H9 (cell line): ENCODE measurements at regions not wholly inside any gene's neighbourhood (a gene's known extent, or its start where the extent isn't known, plus 50 kb on each side); places are given as distances from the start of the nearest gene placed in this dataset.

Source experiments
- DNase-seq: peaks from one replicate; pipeline ENCODE4 v3.0.0-alpha.2; 2017
- H2AFZ ChIP-seq: one replicate; pipeline ENCODE4 v1.6.1; 2013; ENCODE audit warnings: mild to moderate bottlenecking, low read length, control low read depth, moderate library complexity
- H2AK5ac ChIP-seq: 2 replicates; pipeline ENCODE4 v1.6.1; 2013; ENCODE audit warnings: low read length, control low read depth, mixed read lengths; ENCODE audit not compliant: insufficient read length
- H2BK120ac ChIP-seq: one replicate; pipeline ENCODE4 v1.6.1; 2013; ENCODE audit warnings: low read depth, mild to moderate bottlenecking, low read length, control low read depth, inconsistent platforms; ENCODE audit not compliant: poor library complexity, severe bottlenecking
- H2BK12ac ChIP-seq: 2 replicates; pipeline ENCODE4 v1.6.1; 2013; ENCODE audit warnings: low read length, control low read depth, mixed read lengths, low read depth; ENCODE audit not compliant: insufficient read length
- H2BK15ac ChIP-seq: 2 replicates; pipeline ENCODE4 v1.6.1; 2013; ENCODE audit warnings: low read depth, low read length, control low read depth
- H2BK20ac ChIP-seq: one replicate; pipeline ENCODE4 v1.6.1; 2013; ENCODE audit warnings: low read depth, mild to moderate bottlenecking, low read length, control low read depth, inconsistent platforms; ENCODE audit not compliant: poor library complexity, severe bottlenecking
- H2BK5ac ChIP-seq: 2 replicates; pipeline ENCODE4 v1.6.1; 2013; ENCODE audit warnings: low read length, control low read depth, mixed read lengths; ENCODE audit not compliant: insufficient read length
- H3K14ac ChIP-seq: 2 replicates; pipeline ENCODE4 v1.6.1; 2013; ENCODE audit warnings: low read length, control low read depth; ENCODE audit not compliant: insufficient read depth
- H3K18ac ChIP-seq: 2 replicates; pipeline ENCODE4 v1.6.1; 2013; ENCODE audit warnings: low read depth, mild to moderate bottlenecking, mixed read lengths, low read length, control low read depth; ENCODE audit not compliant: insufficient read length
- H3K23ac ChIP-seq: 2 replicates; pipeline ENCODE4 v1.6.1; 2013; ENCODE audit warnings: low read length, control low read depth, mixed read lengths, low read depth; ENCODE audit not compliant: insufficient read length
- H3K23me2 ChIP-seq: 2 replicates; pipeline ENCODE4 v1.6.1; 2013; ENCODE audit warnings: low read depth, mild to moderate bottlenecking, mixed read lengths, low read length, control low read depth; ENCODE audit not compliant: insufficient read length, poor library complexity, severe bottlenecking
- H3K27ac ChIP-seq: 2 replicates; pipeline ENCODE4 v1.5.1; 2013; ENCODE audit warnings: low read length, control low read depth, mixed read lengths, low read depth; ENCODE audit not compliant: insufficient read length
- H3K27me3 ChIP-seq: 2 replicates; pipeline ENCODE4 v1.6.1; 2013; ENCODE audit warnings: low read length, control low read depth, inconsistent platforms; ENCODE audit not compliant: insufficient read depth
- H3K4ac ChIP-seq: 2 replicates; pipeline ENCODE4 v1.6.1; 2013; ENCODE audit warnings: low read depth, mild to moderate bottlenecking, control low read depth, inconsistent platforms, low read length, moderate library complexity
- H3K4me1 ChIP-seq: 2 replicates; pipeline ENCODE4 v1.6.1; 2013; ENCODE audit warnings: low read length, control low read depth, inconsistent platforms; ENCODE audit not compliant: insufficient read depth
- H3K4me2 ChIP-seq: 2 replicates; pipeline ENCODE4 v1.6.1; 2013; ENCODE audit warnings: low read length, control low read depth, mixed read lengths; ENCODE audit not compliant: insufficient read length, insufficient read depth
- H3K56ac ChIP-seq: 2 replicates; pipeline ENCODE4 v1.6.1; 2013; ENCODE audit warnings: low read depth, mild to moderate bottlenecking, mixed read lengths, low read length, control low read depth; ENCODE audit not compliant: insufficient read length
- H3K79me1 ChIP-seq: 2 replicates; pipeline ENCODE4 v1.6.1; 2013; ENCODE audit warnings: low read depth, mild to moderate bottlenecking, moderate library complexity, low read length, control low read depth, inconsistent platforms; ENCODE audit not compliant: insufficient read depth, poor library complexity, severe bottlenecking
- H3K79me2 ChIP-seq: 2 replicates; pipeline ENCODE4 v1.6.1; 2013; ENCODE audit warnings: low read length, control low read depth, inconsistent platforms; ENCODE audit not compliant: insufficient read depth
- H3K9ac ChIP-seq: 2 replicates; pipeline ENCODE4 v1.6.1; 2013; ENCODE audit warnings: low read length, control low read depth, mixed read lengths; ENCODE audit not compliant: insufficient read length; ENCODE audit errors: extremely low read depth
- H3K9me3 ChIP-seq: one replicate; pipeline ENCODE4 v1.6.1; 2013; ENCODE audit warnings: low read depth, low read length, inconsistent platforms; ENCODE audit not compliant: control insufficient read depth
- H3T11ph ChIP-seq: one replicate; pipeline ENCODE4 v1.6.1; 2013; ENCODE audit warnings: mild to moderate bottlenecking, low read length, control low read depth, inconsistent platforms
- H4K20me1 ChIP-seq: one replicate; pipeline ENCODE4 v1.6.1; 2013; ENCODE audit not compliant: control insufficient read depth, insufficient read length, insufficient read depth
- H4K5ac ChIP-seq: 2 replicates; pipeline ENCODE4 v1.6.1; 2013; ENCODE audit warnings: low read depth, mild to moderate bottlenecking, mixed read lengths, low read length, control low read depth; ENCODE audit not compliant: insufficient read length
- H4K8ac ChIP-seq: replicated peaks from 2 replicates; pipeline ENCODE4 v1.6.1; 2013; ENCODE audit warnings: low read length, control low read depth, mixed read lengths, low read depth; ENCODE audit not compliant: insufficient read length
- H4K91ac ChIP-seq: 2 replicates; pipeline ENCODE4 v1.6.1; 2013; ENCODE audit warnings: low read depth, mild to moderate bottlenecking, moderate library complexity, mixed read lengths, low read length, control low read depth; ENCODE audit not compliant: insufficient read length
- H3K27ac Mint-ChIP-seq, 3 experiments: 2 replicates in 2 of 3; 3 replicates in 1 of 3; pipeline ENCODE4 v1.8.0; 2020 to 2021; ENCODE audit warnings: mixed read lengths in 3 of 3, mild to moderate bottlenecking in 1 of 3, moderate library complexity in 1 of 3
- H3K27me3 Mint-ChIP-seq: 2 replicates; pipeline ENCODE4 v1.8.0; 2021; ENCODE audit warnings: low read depth, mild to moderate bottlenecking, moderate library complexity, mixed read lengths
- H3K36me3 Mint-ChIP-seq, 3 experiments: 2 replicates in 2 of 3; 3 replicates in 1 of 3; pipeline ENCODE4 v1.8.0; 2020 to 2021; ENCODE audit warnings: low read depth in 3 of 3, mixed read lengths in 3 of 3; ENCODE audit not compliant: insufficient read depth in 1 of 3
- H3K4me1 Mint-ChIP-seq, 2 experiments: 2 replicates each; pipeline ENCODE4 v1.8.0; 2020; ENCODE audit warnings: mixed read lengths in 2 of 2
- H3K4me3 Mint-ChIP-seq, 2 experiments: 2 replicates in 1 of 2; 3 replicates in 1 of 2; pipeline ENCODE4 v1.8.0; 2020 to 2021; ENCODE audit warnings: mild to moderate bottlenecking in 2 of 2, mixed read lengths in 2 of 2, moderate library complexity in 1 of 2
- H3K9me3 Mint-ChIP-seq, 2 experiments: 2 replicates in 1 of 2; 3 replicates in 1 of 2; pipeline ENCODE4 v1.8.0; 2020; ENCODE audit warnings: mild to moderate bottlenecking in 2 of 2, mixed read lengths in 2 of 2, moderate library complexity in 1 of 2
- CTCF ChIP-seq: fragments of 200-600 bp; sonication (generic); conservative IDR thresholded peaks from 3 replicates; pipeline ENCODE4 v1.8.0; 2021; ENCODE audit warnings: antibody characterized with exemption, mild to moderate bottlenecking
- WGBS: extraction: QIAGEN DNeasy Blood & Tissue Kit; methylation state at CpG from one replicate; pipeline ENCODE4 v1.1.7; 2013; ENCODE audit warnings: missing lambda C conversion rate, low lambda C conversion rate, mixed read lengths; ENCODE audit not compliant: insufficient read length; ENCODE audit errors: extremely low coverage; 5-methylcytosine and 5-hydroxymethylcytosine counted together

DNA sequence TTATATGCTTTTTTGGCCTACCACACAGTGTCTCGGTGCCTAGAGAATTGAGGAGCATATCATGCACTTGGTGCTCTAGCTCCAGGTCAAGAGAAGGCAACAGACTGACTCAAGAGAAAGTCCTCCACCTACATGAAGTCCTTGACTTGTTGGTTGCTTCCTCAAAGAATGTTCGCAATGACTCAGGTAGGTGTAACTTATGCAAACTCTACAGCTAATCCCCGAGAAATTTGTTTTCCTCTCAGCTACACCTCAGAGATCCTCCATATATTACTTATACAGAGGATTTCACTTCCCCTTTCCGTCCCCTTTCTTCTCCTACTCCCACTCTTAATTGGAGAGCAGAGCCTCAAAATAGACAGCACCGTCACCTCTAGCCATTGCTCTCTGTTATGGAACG, 1013.1 kb downstream of the KCNMA1 start:
- Histone ChIP-seq H2BK12ac (no peak overlapping the region), H4K91ac (no peak overlapping the region), H3K56ac (no peak overlapping the region), H3K18ac (no peak overlapping the region), H3K79me1 (no peaks in the 10 kb centered on the region), H3K27me3 (no peaks in the 10 kb centered on the region), H3K9ac (no peak overlapping the region), H3K9me3 (no peaks in the 10 kb centered on the region), H2AFZ (no peak overlapping the region), H2BK15ac (no peak overlapping the region), H3K4me1 (no peaks in the 10 kb centered on the region), H2BK120ac (no peak overlapping the region), H3K14ac (no peak overlapping the region), H3K79me2 (no peaks in the 10 kb centered on the region), H4K5ac (no peak overlapping the region), H2BK5ac (no peak overlapping the region), H4K20me1 (no peaks in the 10 kb centered on the region), H2BK20ac (no peak overlapping the region), H3K23me2 (no peaks in the 10 kb centered on the region), H3K27ac (no peak overlapping the region), H3K23ac (no peak overlapping the region), H3K4ac (no peak overlapping the region), H3K4me2 (no peak overlapping the region), H4K8ac (no peak overlapping the region), H2AK5ac (no peak overlapping the region), H3T11ph (no peak overlapping the region)
- Mint-ChIP-seq H3K27ac (no peak overlapping the region), H3K27me3 (no peaks in the 10 kb centered on the region), H3K4me1 (peaks cover 3 to 7% of the 10 kb centered on the region in 2 experiments; a peak in 2 of 4 replicates), H3K36me3 (peaks cover 5 to 10% (median 8%) of the 10 kb centered on the region in 3 experiments; a peak in 4 of 7 replicates), H3K4me3 (no peak overlapping the region), H3K9me3 (peaks cover 7 to 9% of the 10 kb centered on the region in 2 experiments)
- DNase-seq, result no peak
- no peak for TF ChIP-seq CTCF
- no CpG with 5 or more reads among the region's 6 CpGs for WGBS
